Activated B cell treated with CpG ODN at 0.5 μM for 24 hours (primary cell): ENCODE measurements at regions not wholly inside any gene's neighbourhood (a gene's known extent, or its start where the extent isn't known, plus 50 kb on each side); places are given as distances from the start of the nearest gene placed in this dataset.

ENCODE experiments used
- ATAC-seq: fragments of 200-7000 bp; cut with Tn5 transposase; one replicate; pipeline ENCODE4 v1.10.0; 2021; ENCODE audit warnings: low read depth, mild to moderate bottlenecking, moderate library complexity
- CTCF ChIA-PET: fragments of 350-600 bp; sonication (Branson Sonifier 250); formaldehyde crosslinking; loops from one replicate; lab custom pipeline; 2021; ENCODE audit warnings: antibody characterized with exemption; lab: Charles Lee
- POLR2A ChIA-PET: fragments of 350-600 bp; sonication (Branson Sonifier 250); formaldehyde crosslinking; loops from one replicate; lab custom pipeline; 2021; ENCODE audit warnings: antibody characterized with exemption; lab: Charles Lee
- DNase-seq: peaks from one replicate; pipeline ENCODE4 v3.0.0; 2022
- H3K27ac Mint-ChIP-seq: one replicate; pipeline ENCODE4 v1.8.0; 2020; ENCODE audit warnings: mixed read lengths
- H3K27me3 Mint-ChIP-seq: one replicate; pipeline ENCODE4 v1.8.0; 2021; ENCODE audit warnings: mixed read lengths
- H3K36me3 Mint-ChIP-seq: one replicate; pipeline ENCODE4 v1.8.0; 2021; ENCODE audit warnings: low read depth, mixed read lengths
- H3K4me1 Mint-ChIP-seq: one replicate; pipeline ENCODE4 v1.8.0; 2021; ENCODE audit warnings: mixed read lengths
- H3K4me3 Mint-ChIP-seq: one replicate; pipeline ENCODE4 v1.8.0; 2020; ENCODE audit warnings: mild to moderate bottlenecking, mixed read lengths
- H3K9me3 Mint-ChIP-seq: one replicate; pipeline ENCODE4 v1.8.0; 2020; ENCODE audit warnings: mixed read lengths
- intact Hi-C: fragments of 100-400 bp; cut with micrococcal nuclease; formaldehyde crosslinking; loops from one replicate; pipeline ENCODE4 v1.15.1; 2024
- TF ChIP-seq, protein P1 (sequence below): fragments of 200-600 bp; IDR thresholded peaks from one replicate; pipeline ENCODE4 v1.8.0; 2022; ENCODE audit warnings: antibody characterized with exemption, mild to moderate bottlenecking

DNA sequence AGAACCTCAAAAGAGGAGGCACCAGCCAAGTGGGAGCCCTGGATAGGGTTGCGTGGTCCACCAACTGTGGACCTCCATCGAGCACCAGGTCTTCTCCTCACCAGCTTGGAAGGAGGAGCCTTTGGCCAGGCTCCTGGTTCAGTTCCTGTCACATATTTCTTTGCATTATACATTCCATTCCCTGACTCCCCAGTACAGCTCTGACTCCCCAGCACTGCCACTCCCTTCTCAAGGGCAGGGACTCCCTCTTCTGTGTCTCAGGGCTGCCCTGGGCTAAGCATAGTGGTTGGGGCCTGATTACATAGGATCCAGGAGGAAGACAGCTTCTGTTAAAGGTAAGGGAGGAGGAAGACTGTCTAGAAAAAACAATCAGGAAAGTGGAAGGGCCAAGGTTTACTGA lies 91.1 kb downstream of the MRPL14 start:
- H3K27ac Mint-ChIP-seq = no peak overlapping the region
- peaks cover 3% of the 10 kb centered on the region for H3K4me1 Mint-ChIP-seq
- intact Hi-C loops = no loop called here

DNA sequence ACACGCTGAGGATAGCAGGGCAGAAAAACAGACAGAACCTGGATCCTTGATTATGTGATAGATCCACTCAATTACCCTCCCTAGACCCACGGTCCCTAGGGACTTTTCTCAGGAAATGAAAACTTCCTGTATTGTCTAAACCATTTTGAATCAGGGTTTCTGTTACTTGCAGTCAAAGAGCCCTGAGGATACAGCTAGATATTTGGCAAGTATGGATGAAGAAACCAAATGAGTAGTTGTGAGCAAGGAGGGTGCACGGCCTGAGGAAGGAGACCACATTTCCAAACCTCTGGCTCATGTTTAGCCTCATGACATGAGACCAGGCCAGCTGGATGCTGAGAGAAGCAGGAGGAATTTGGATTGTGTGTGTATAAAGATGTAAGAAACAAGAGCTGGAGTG lies 91.6 kb downstream of the MRPL14 start:
- Mint-ChIP-seq H3K4me1 (peaks cover 3% of the 10 kb centered on the region), H3K4me3 (no peak overlapping the region), H3K36me3 (no peaks in the 10 kb centered on the region), H3K27me3 (peaks cover 20% of the 10 kb centered on the region), H3K27ac (no peak overlapping the region), H3K9me3 (no peaks in the 10 kb centered on the region)
- CTCF ChIA-PET = no interaction called here
- POLR2A ChIA-PET = no interaction called here
- DNase-seq (no peak), ATAC-seq (no peak)
- intact Hi-C loops = no loop called here
- TF ChIP-seq, protein P1, sequence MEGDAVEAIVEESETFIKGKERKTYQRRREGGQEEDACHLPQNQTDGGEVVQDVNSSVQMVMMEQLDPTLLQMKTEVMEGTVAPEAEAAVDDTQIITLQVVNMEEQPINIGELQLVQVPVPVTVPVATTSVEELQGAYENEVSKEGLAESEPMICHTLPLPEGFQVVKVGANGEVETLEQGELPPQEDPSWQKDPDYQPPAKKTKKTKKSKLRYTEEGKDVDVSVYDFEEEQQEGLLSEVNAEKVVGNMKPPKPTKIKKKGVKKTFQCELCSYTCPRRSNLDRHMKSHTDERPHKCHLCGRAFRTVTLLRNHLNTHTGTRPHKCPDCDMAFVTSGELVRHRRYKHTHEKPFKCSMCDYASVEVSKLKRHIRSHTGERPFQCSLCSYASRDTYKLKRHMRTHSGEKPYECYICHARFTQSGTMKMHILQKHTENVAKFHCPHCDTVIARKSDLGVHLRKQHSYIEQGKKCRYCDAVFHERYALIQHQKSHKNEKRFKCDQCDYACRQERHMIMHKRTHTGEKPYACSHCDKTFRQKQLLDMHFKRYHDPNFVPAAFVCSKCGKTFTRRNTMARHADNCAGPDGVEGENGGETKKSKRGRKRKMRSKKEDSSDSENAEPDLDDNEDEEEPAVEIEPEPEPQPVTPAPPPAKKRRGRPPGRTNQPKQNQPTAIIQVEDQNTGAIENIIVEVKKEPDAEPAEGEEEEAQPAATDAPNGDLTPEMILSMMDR = no peak

More for the DNA sequence above, 91.1 kb downstream of the MRPL14 start:
- TF ChIP-seq, protein P1 = no peak
- ChIA-PET CTCF (no interaction called here), POLR2A (no interaction called here)
- H3K9me3 Mint-ChIP-seq = no peaks in the 10 kb centered on the region
- DNase-seq = no peak
- H3K36me3 Mint-ChIP-seq = no peaks in the 10 kb centered on the region
- H3K27me3 Mint-ChIP-seq = peaks cover 20% of the 10 kb centered on the region
- no peak overlapping the region for H3K4me3 Mint-ChIP-seq
- ATAC-seq = no peak

DNA sequence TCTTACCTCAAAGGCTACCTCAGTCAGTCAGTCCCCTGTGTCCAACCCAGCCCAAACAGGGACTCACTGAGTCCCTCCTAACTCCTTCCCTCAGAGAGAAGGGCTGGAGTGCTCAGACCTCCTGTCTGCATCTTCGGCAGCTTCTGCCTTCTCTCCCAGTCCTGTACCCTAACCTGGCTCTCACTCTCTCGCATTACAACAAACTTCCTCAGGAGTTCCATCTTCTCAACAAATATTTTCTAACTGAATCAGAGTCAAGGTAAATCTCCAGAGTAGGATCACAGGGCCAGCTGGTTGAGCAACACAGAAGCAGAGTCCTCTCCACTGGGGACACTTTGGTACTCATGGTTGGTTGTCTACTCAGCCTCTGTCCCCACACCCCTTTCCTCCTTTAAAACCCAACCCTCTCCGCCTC lies 92.3 kb downstream of the MRPL14 start:
- H3K9me3 Mint-ChIP-seq = no peaks in the 10 kb centered on the region
- ChIA-PET POLR2A (no interaction called here), CTCF (no interaction called here)

DNA sequence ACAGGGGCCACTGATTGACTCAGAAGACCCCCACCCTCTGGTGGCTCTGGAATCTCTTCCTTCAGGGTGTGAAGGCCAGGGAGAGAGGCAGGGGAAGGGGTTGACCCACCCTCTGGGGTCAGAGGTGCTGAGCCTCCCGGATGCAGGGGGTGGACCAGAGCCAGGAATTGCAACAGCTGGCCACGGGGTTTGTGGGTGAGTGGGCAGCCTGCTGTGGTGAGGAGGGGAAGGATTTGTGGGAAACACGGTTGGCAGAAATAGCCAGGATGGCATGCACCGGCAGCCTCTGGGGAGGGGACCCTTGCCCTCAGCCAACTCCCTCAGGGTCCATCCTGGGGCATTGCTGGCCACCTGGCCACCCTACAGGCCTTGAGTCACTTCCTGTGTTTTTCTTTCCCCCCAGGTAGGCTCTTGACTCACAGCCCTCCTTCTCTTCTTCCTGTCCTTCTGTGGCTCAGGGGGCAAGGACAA lies 92.8 kb downstream of the MRPL14 start:
- ChIA-PET CTCF (no interaction called here), POLR2A (no interaction called here)
- TF ChIP-seq, protein P1 = no peak
- no peak overlapping the region for H3K4me3 Mint-ChIP-seq
- H3K27me3 Mint-ChIP-seq = peaks cover 29% of the 10 kb centered on the region
- peaks cover 3% of the 10 kb centered on the region for H3K4me1 Mint-ChIP-seq
- H3K36me3 Mint-ChIP-seq = no peaks in the 10 kb centered on the region
- H3K9me3 Mint-ChIP-seq = no peaks in the 10 kb centered on the region
- no peak overlapping the region for H3K27ac Mint-ChIP-seq
- intact Hi-C loops = no loop called here
- DNase-seq (no peak), ATAC-seq (no peak)

More for the DNA sequence above, 92.3 kb downstream of the MRPL14 start:
- Mint-ChIP-seq H3K4me1 (peaks cover 3% of the 10 kb centered on the region), H3K27ac (no peak overlapping the region), H3K36me3 (no peaks in the 10 kb centered on the region), H3K4me3 (no peak overlapping the region), H3K27me3 (peaks cover 23% of the 10 kb centered on the region)
- intact Hi-C loops = no loop called here
- ATAC-seq = no peak
- TF ChIP-seq, protein P1 = no peak
- no peak for DNase-seq

DNA sequence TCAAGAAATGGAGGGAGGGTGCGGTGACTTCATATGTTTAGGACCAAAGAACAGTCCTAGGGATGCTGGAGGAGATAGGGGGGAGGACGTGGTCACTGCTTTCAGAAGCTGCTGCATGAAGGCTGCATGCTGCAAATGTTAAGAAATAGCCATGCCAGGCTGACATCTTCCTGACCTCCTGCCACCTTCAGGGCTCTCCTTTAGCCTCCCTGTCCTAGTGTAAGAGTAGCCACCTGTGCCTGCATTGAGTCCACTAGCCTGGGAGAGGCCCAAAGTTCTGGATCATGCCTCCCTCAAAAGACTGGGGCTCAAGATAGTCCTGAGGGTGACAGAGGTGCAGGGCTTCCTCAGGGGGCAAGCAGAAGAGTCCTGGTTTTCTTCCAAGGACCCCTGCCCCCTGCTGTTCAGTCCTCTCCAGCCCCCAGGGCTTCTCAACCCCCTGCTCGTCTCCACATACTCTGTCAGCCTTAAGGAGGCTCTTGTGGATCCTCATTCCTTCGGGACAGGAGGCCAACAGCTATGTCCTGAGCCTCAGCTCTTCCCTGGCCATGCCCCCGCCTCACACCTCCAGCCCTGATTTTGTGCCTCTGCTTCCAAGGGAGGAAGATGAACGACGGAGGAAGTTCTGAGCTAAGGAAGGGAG lies 96.3 kb downstream of the MRPL14 start:
- ChIA-PET POLR2A (no interaction called here), CTCF (no interaction called here)
- ATAC-seq = no peak
- peaks cover 37% of the 10 kb centered on the region for H3K27me3 Mint-ChIP-seq
- H3K4me3 Mint-ChIP-seq = no peak overlapping the region
- DNase-seq = no peak
- no peaks in the 10 kb centered on the region for H3K36me3 Mint-ChIP-seq
- peaks cover 3% of the 10 kb centered on the region for H3K4me1 Mint-ChIP-seq
- H3K27ac Mint-ChIP-seq = no peak overlapping the region
- H3K9me3 Mint-ChIP-seq = no peaks in the 10 kb centered on the region
- intact Hi-C loops = no loop called here
- TF ChIP-seq, protein P1 = no peak
